Hepatic stellate cell (primary cell): ENCODE measurements at regions not wholly inside any gene's neighbourhood (a gene's known extent, or its start where the extent isn't known, plus 50 kb on each side); places are given as distances from the start of the nearest gene placed in this dataset.
"Not testable (repeated sequence)": the region's sequence is repeated elsewhere in the genome, so short reads cannot be mapped to it uniquely, and the experiment has no call there.

Experiments used
- DNase-seq: peaks from one replicate; pipeline ENCODE4 v3.0.0; 2011; ENCODE audit warnings: low spot score

- no peak for DNase-seq
Measured at GRCh38 chr5:12757035-12757434, 852.8 kb upstream of the CTNND2 start.

GRCh38 chr5:12745537-12745936 lies 841.3 kb upstream of the CTNND2 start:
- no peak for DNase-seq

GRCh38 chr5:12743582-12743981 lies 839.3 kb upstream of the CTNND2 start:
- DNase-seq, result no peak

GRCh38 chr5:12730354-12730753 lies 826.1 kb upstream of the CTNND2 start:
- no peak for DNase-seq

- no peak for DNase-seq
Measured at GRCh38 chr5:12716664-12717063, 812.4 kb upstream of the CTNND2 start.

- no peak for DNase-seq
Measured at GRCh38 chr5:12707560-12707959, 803.3 kb upstream of the CTNND2 start.

- no peak for DNase-seq
Measured at GRCh38 chr5:12704955-12705354, 800.7 kb upstream of the CTNND2 start.

GRCh38 chr5:12703254-12703653 lies 799.0 kb upstream of the CTNND2 start:
- no peak for DNase-seq

GRCh38 chr5:12695651-12696050 lies 791.4 kb upstream of the CTNND2 start:
- no peak for DNase-seq

- DNase-seq, result no peak
Measured at GRCh38 chr5:12691330-12691729, 787.1 kb upstream of the CTNND2 start.

- DNase-seq, result no peak
Measured at GRCh38 chr5:12690361-12690760, 786.1 kb upstream of the CTNND2 start.

GRCh38 chr5:12683249-12683648 lies 779.0 kb upstream of the CTNND2 start:
- DNase-seq, result no peak

- no peak for DNase-seq
Measured at GRCh38 chr5:12679731-12680130, 775.5 kb upstream of the CTNND2 start.

- no peak for DNase-seq
Measured at GRCh38 chr5:12675959-12676358, 771.7 kb upstream of the CTNND2 start.

- no peak for DNase-seq
Measured at GRCh38 chr5:12672141-12672540, 767.9 kb upstream of the CTNND2 start.

- DNase-seq, result no peak
Measured at GRCh38 chr5:12669326-12669725, 765.1 kb upstream of the CTNND2 start.

- no peak for DNase-seq
Measured at GRCh38 chr5:12668564-12668963, 764.3 kb upstream of the CTNND2 start.

GRCh38 chr5:12667818-12668217 lies 763.6 kb upstream of the CTNND2 start:
- DNase-seq, result not testable (repeated sequence)

GRCh38 chr5:12665772-12666171 lies 761.5 kb upstream of the CTNND2 start:
- not testable (repeated sequence) for DNase-seq

GRCh38 chr5:12662545-12663314 lies 758.5 kb upstream of the CTNND2 start:
- DNase-seq, result no peak

GRCh38 chr5:12661617-12662370 lies 757.5 kb upstream of the CTNND2 start:
- DNase-seq, result no peak

- DNase-seq, result not testable (repeated sequence)
Measured at GRCh38 chr5:12660279-12661107, 756.2 kb upstream of the CTNND2 start.

- no peak for DNase-seq
Measured at GRCh38 chr5:12659686-12660085, 755.4 kb upstream of the CTNND2 start.
